ENCODE measurements at regions not wholly inside any gene's neighbourhood (a gene's known extent, or its start where the extent isn't known, plus 50 kb on each side); places are given as distances from the start of the nearest gene placed in this dataset.

DNA sequence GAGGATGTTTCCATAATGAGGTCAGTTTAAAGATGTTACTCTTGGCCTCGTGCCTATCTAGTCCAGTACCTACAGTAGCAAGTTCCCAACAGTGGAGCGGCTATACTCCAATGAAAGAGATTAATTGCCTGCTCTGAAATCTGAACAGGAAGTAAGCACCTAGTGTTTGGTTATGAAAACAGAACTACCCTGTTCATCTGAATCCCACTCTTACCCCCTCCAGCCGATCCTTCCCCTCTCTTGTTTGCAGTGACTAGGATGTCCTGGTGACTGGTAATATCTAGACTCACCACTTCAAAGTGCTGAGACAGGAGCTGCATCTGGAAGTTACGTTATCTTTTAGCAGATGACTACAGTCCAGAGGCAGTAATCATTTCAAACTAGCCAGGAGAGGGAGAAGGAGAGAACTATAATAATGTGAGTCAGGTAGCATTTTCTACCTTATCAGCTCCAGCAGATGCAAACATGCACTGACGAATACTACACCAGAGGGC lies 666.7 kb upstream of the NRP1 start:
- Histone ChIP-seq H3K9me3 (ENCODE audit: control insufficient read depth, low read depth, low read length) (no peaks in the 10 kb centered on the region), H3K18ac (ENCODE audit: insufficient read length, low read depth, low read length) (no peak overlapping the region), H3K4me1 (ENCODE audit: insufficient read depth, low read length) (no peaks in the 10 kb centered on the region), H3K27ac (ENCODE audit: insufficient read length, low read depth, low read length) (no peak overlapping the region), H3K23me2 (ENCODE audit: insufficient read length, low read depth, low read length, poor library complexity, severe bottlenecking) (no peaks in the 10 kb centered on the region), H4K20me1 (ENCODE audit: control insufficient read depth, insufficient read depth, insufficient read length) (no peaks in the 10 kb centered on the region), H3K27me3 (ENCODE audit: insufficient read depth, low read length) (no peaks in the 10 kb centered on the region), H3K56ac (ENCODE audit: insufficient read length, low read depth, low read length) (no peak overlapping the region), H2AK5ac (ENCODE audit: insufficient read length, low read length) (no peak overlapping the region), H3K14ac (ENCODE audit: insufficient read depth, low read length) (no peak overlapping the region), H3K4me2 (ENCODE audit: insufficient read depth, insufficient read length, low read length) (no peak overlapping the region), H3K79me2 (ENCODE audit: insufficient read depth, low read length) (no peaks in the 10 kb centered on the region), H2AFZ (ENCODE audit: low read length) (peak overlapping the region; percentile 32), H2BK20ac (ENCODE audit: low read depth, low read length, poor library complexity, severe bottlenecking) (no peak overlapping the region), H4K5ac (ENCODE audit: insufficient read length, low read depth, low read length) (no peak overlapping the region), H3T11ph (ENCODE audit: low read length) (no peak overlapping the region), H3K79me1 (ENCODE audit: insufficient read depth, low read depth, low read length, poor library complexity, severe bottlenecking) (no peaks in the 10 kb centered on the region), H2BK15ac (ENCODE audit: low read depth, low read length) (no peak overlapping the region; the same call in 1 of the 2 replicates), H4K8ac (replicated peaks; ENCODE audit: insufficient read length, low read depth, low read length) (no peak overlapping the region), H3K9ac (ENCODE audit: extremely low read depth, insufficient read length, low read length) (no peak overlapping the region), H3K23ac (ENCODE audit: insufficient read length, low read depth, low read length) (no peak overlapping the region), H4K91ac (ENCODE audit: insufficient read length, low read depth, low read length) (no peak overlapping the region), H3K4ac (ENCODE audit: low read depth, low read length) (no peak overlapping the region), H2BK12ac (ENCODE audit: insufficient read length, low read depth, low read length) (no peak overlapping the region), H2BK120ac (ENCODE audit: low read depth, low read length, poor library complexity, severe bottlenecking) (no peak overlapping the region), H2BK5ac (ENCODE audit: insufficient read length, low read length) (no peak overlapping the region)
- TF ChIP-seq, protein P1, sequence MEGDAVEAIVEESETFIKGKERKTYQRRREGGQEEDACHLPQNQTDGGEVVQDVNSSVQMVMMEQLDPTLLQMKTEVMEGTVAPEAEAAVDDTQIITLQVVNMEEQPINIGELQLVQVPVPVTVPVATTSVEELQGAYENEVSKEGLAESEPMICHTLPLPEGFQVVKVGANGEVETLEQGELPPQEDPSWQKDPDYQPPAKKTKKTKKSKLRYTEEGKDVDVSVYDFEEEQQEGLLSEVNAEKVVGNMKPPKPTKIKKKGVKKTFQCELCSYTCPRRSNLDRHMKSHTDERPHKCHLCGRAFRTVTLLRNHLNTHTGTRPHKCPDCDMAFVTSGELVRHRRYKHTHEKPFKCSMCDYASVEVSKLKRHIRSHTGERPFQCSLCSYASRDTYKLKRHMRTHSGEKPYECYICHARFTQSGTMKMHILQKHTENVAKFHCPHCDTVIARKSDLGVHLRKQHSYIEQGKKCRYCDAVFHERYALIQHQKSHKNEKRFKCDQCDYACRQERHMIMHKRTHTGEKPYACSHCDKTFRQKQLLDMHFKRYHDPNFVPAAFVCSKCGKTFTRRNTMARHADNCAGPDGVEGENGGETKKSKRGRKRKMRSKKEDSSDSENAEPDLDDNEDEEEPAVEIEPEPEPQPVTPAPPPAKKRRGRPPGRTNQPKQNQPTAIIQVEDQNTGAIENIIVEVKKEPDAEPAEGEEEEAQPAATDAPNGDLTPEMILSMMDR (conservative IDR thresholded peaks at IDR 0.05): no peak
- Mint-ChIP-seq H3K27me3 (ENCODE audit: low read depth) (no peaks in the 10 kb centered on the region), H3K4me1 (no peaks in the 10 kb centered on the region; a peak in 1 of 4 replicates), H3K4me3 (no peak overlapping the region), H3K9me3 (no peaks in the 10 kb centered on the region), H3K36me3 (ENCODE audit: insufficient read depth in 1 of 3, low read depth in 3 of 3) (no peaks in the 10 kb centered on the region), H3K27ac (no peak overlapping the region)
- no peak for DNase-seq
- WGBS (ENCODE audit: extremely low coverage, insufficient read length, low lambda C conversion rate): no CpG with 5 or more reads among the region's 5 CpGs

Data from H9 (cell line).